ENCODE measurements at regions not wholly inside any gene's neighbourhood (a gene's known extent, or its start where the extent isn't known, plus 50 kb on each side); places are given as distances from the start of the nearest gene placed in this dataset.

GRCh38 chr9:105968811-105969466, 274.6 kb downstream of the TMEM38B start:
- H3K9ac ChIP-seq (ENCODE audit: low read depth in 1 of 2, low read length in 2 of 2): no peak overlapping the region
- no peaks in the 10 kb centered on the region for H3K36me3 ChIP-seq (ENCODE audit: control insufficient read depth in 4 of 4, insufficient read depth in 3 of 4, low read depth in 1 of 4, low read length in 3 of 4)
- no peak overlapping the region for H3K27ac ChIP-seq (ENCODE audit: low read depth in 1 of 2, low read length in 2 of 2)
- no peak for TF ChIP-seq ATF3 (IDR thresholded peaks at IDR 0.05)
- H3K9me3 ChIP-seq (ENCODE audit: control insufficient read depth in 4 of 4, low read length in 3 of 4): no peaks in the 10 kb centered on the region
- H3K27me3 ChIP-seq (ENCODE audit: control insufficient read depth in 4 of 4, insufficient read depth in 4 of 4, low read length in 3 of 4): no peaks in the 10 kb centered on the region
- no peaks in the 10 kb centered on the region for H3K4me1 ChIP-seq (ENCODE audit: control insufficient read depth in 4 of 4, insufficient read depth in 4 of 4, low read length in 3 of 4)
- 95% methylated on average over 4 of the region's 4 CpGs for WGBS
- no peak overlapping the region for H3K4me3 ChIP-seq (ENCODE audit: low read depth in 1 of 3, low read length in 3 of 3)
- no peak for DNase-seq (ENCODE audit: low spot score)

GRCh38 chr9:105969636-105970035, 275.3 kb downstream of the TMEM38B start:
- H3K27me3 ChIP-seq (ENCODE audit: control insufficient read depth in 4 of 4, insufficient read depth in 4 of 4, low read length in 3 of 4): no peaks in the 10 kb centered on the region
- H3K9ac ChIP-seq (ENCODE audit: low read depth in 1 of 2, low read length in 2 of 2): no peak overlapping the region
- H3K4me1 ChIP-seq (ENCODE audit: control insufficient read depth in 4 of 4, insufficient read depth in 4 of 4, low read length in 3 of 4): no peaks in the 10 kb centered on the region
- no peaks in the 10 kb centered on the region for H3K9me3 ChIP-seq (ENCODE audit: control insufficient read depth in 4 of 4, low read length in 3 of 4)
- no peak for DNase-seq (ENCODE audit: low spot score)
- no peak overlapping the region for H3K4me3 ChIP-seq (ENCODE audit: low read depth in 1 of 3, low read length in 3 of 3)
- no peaks in the 10 kb centered on the region for H3K36me3 ChIP-seq (ENCODE audit: control insufficient read depth in 4 of 4, insufficient read depth in 3 of 4, low read depth in 1 of 4, low read length in 3 of 4)
- 79% methylated on average over 1 of the region's 1 CpG for WGBS
- H3K27ac ChIP-seq (ENCODE audit: low read depth in 1 of 2, low read length in 2 of 2): no peak overlapping the region
- TF ChIP-seq NR2F2 (IDR thresholded peaks at IDR 0.05) (no peak), FOXA2 (IDR thresholded peaks at IDR 0.05) (no peak), HNF4A (conservative IDR thresholded peaks at IDR 0.05) (no peak), RAD21 (IDR thresholded peaks at IDR 0.05) (no peak), HNF4G (IDR thresholded peaks at IDR 0.05) (no peak), ZBTB33 (IDR thresholded peaks at IDR 0.05) (no peak), TAF1 (conservative IDR thresholded peaks at IDR 0.05) (no peak), GABPA (IDR thresholded peaks at IDR 0.05 in 1 of 2, conservative IDR thresholded peaks at IDR 0.05 in 1 of 2) (no peak), SP1 (IDR thresholded peaks at IDR 0.05) (no peak), RXRA (IDR thresholded peaks at IDR 0.05) (no peak), ATF3 (IDR thresholded peaks at IDR 0.05) (no peak), CTCF (IDR thresholded peaks at IDR 0.05; ENCODE audit: low read depth, low read length, missing input control) (no peak), REST (IDR thresholded peaks at IDR 0.05) (no peak), EGR1 (IDR thresholded peaks at IDR 0.05; ENCODE audit: low read depth in 2 of 2) (no peak), JUND (IDR thresholded peaks at IDR 0.05) (no peak), MAX (IDR thresholded peaks at IDR 0.05) (no peak), FOXA1 (IDR thresholded peaks at IDR 0.05) (no peak)

Measured in liver (tissue), 8 donors.